Prostate gland (tissue), 2 donors: ENCODE measurements at regions not wholly inside any gene's neighbourhood (a gene's known extent, or its start where the extent isn't known, plus 50 kb on each side); places are given as distances from the start of the nearest gene placed in this dataset.

Experiments
- CTCF ChIP-seq, 4 experiments: fragments of 200-600 bp in 2 of 4; fragments of 450-650 bp in 2 of 4; sonication (generic) in 2 of 4; IDR thresholded peaks; 1 replicate in 3 of 4; 2 replicates in 1 of 4; pipeline ENCODE4 v1.5.1; 2016 to 2019; ENCODE audit warnings: antibody characterized with exemption in 4 of 4, mild to moderate bottlenecking in 2 of 4, moderate library complexity in 2 of 4
- POLR2A ChIP-seq: fragments of 450-650 bp; IDR thresholded peaks from one replicate; pipeline ENCODE4 v1.6.1; 2016; ENCODE audit warnings: antibody characterized with exemption, mild to moderate bottlenecking

GRCh38 chr9:92185096-92185495 lies 69.9 kb upstream of the SPTLC1 start:
- no peak for TF ChIP-seq CTCF (IDR thresholded peaks at IDR 0.05)
- no peak for TF ChIP-seq POLR2A
